Effector CD8-positive, alpha-beta T cell (primary cell): ENCODE measurements at regions not wholly inside any gene's neighbourhood (a gene's known extent, or its start where the extent isn't known, plus 50 kb on each side); places are given as distances from the start of the nearest gene placed in this dataset.
"Not testable (repeated sequence)": the region's sequence is repeated elsewhere in the genome, so short reads cannot be mapped to it uniquely, and the experiment has no call there.

Experiments used
- DNase-seq: peaks from one replicate; lab custom pipeline; 2025; lab: John Stamatoyannopoulos, UW

- DNase-seq, result no peak
These were observed 80.0 kb downstream of the GALR1 start for GRCh38 chr18:77329651-77330050.

- DNase-seq, result no peak
These were observed 85.2 kb downstream of the GALR1 start for GRCh38 chr18:77334876-77335275.

GRCh38 chr18:77337604-77338003 is 88.0 kb downstream of the GALR1 start:
- no peak for DNase-seq

- no peak for DNase-seq
These were observed 89.4 kb downstream of the GALR1 start for GRCh38 chr18:77339093-77339492.

- no peak for DNase-seq
These were observed 90.0 kb downstream of the GALR1 start for GRCh38 chr18:77339623-77340022.

GRCh38 chr18:77340815-77341214 is 91.2 kb downstream of the GALR1 start:
- DNase-seq, result no peak

- no peak for DNase-seq
These were observed 92.1 kb downstream of the GALR1 start for GRCh38 chr18:77341527-77342325.

- no peak for DNase-seq
These were observed 93.1 kb downstream of the GALR1 start for GRCh38 chr18:77342736-77343135.

GRCh38 chr18:77343846-77344510 is 94.3 kb downstream of the GALR1 start:
- no peak for DNase-seq

GRCh38 chr18:77344786-77345500 is 95.3 kb downstream of the GALR1 start:
- no peak for DNase-seq

GRCh38 chr18:77346208-77346810 is 96.7 kb downstream of the GALR1 start:
- no peak for DNase-seq

GRCh38 chr18:77353349-77353748 is 103.7 kb downstream of the GALR1 start:
- not testable (repeated sequence) for DNase-seq

GRCh38 chr18:77359561-77360314 is 110.1 kb downstream of the GALR1 start:
- no peak for DNase-seq

GRCh38 chr18:77360315-77361190 is 110.9 kb downstream of the GALR1 start:
- DNase-seq, result no peak

- no peak for DNase-seq
These were observed 111.7 kb downstream of the GALR1 start for GRCh38 chr18:77361382-77361781.

GRCh38 chr18:77365667-77366066 is 116.0 kb downstream of the GALR1 start:
- DNase-seq, result no peak

GRCh38 chr18:77366067-77366719 is 116.5 kb downstream of the GALR1 start:
- no peak for DNase-seq

GRCh38 chr18:77366720-77367641 is 117.3 kb downstream of the GALR1 start:
- no peak for DNase-seq

- no peak for DNase-seq
These were observed 120.0 kb downstream of the GALR1 start for GRCh38 chr18:77369644-77370043.
